NOMO-1 (cell line): ENCODE measurements at regions not wholly inside any gene's neighbourhood (a gene's known extent, or its start where the extent isn't known, plus 50 kb on each side); places are given as distances from the start of the nearest gene placed in this dataset.

Experiments
- DNase-seq, 2 experiments: peaks; one replicate each; lab custom pipeline; 2025; ENCODE audit not compliant: unreplicated experiment in 2 of 2; lab: John Stamatoyannopoulos, UW

DNA sequence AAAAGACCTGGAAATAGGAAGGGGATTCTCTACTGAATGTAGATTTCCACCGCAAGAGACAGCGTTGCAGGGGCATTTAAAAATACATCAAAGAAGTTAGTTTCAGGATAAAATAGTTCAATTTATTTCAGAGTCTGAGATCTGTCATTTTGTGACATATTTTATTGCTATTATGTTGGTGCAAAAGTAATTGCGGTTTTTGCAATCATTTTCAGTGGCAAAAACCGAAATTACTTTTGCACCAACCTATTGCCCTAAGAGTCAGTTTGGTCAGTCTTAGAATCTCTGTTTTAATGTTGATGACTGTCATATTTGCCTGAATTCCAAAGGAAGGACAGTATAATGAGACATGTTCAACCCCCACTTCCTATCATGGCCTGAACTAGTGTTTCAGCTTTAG lies 219.5 kb upstream of the CDH10 start:
- DNase-seq = no peak

GRCh38 chr5:24862117-24862516 lies 217.3 kb upstream of the CDH10 start:
- no peak for DNase-seq

DNA sequence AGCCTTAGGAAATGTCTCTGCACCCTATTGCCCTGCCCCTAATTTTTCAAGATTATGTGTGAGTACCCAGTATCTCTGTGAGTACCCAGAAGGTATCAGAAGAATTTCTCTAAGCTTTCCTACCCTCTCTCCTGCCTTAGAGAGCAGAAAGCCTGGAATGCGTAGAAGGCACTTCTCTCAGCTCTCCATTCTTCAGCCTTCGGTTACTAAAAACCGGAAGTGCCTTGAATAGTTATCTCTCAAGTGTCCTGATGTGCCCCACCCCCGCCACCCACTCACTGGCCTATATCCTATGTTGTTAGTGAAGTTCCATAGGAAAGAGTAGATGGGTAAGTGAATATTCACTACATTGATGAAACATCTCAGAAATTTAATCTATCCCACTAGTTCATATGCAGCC lies 210.7 kb upstream of the CDH10 start:
- DNase-seq = no peak

- no peak for DNase-seq
These were observed 210.1 kb upstream of the CDH10 start for GRCh38 chr5:24854850-24855249.

GRCh38 chr5:24854350-24854749 lies 209.6 kb upstream of the CDH10 start:
- DNase-seq = no peak

GRCh38 chr5:24850926-24851486 lies 206.2 kb upstream of the CDH10 start:
- DNase-seq = no peak

GRCh38 chr5:24849210-24849609 lies 204.4 kb upstream of the CDH10 start:
- DNase-seq = no peak

DNA sequence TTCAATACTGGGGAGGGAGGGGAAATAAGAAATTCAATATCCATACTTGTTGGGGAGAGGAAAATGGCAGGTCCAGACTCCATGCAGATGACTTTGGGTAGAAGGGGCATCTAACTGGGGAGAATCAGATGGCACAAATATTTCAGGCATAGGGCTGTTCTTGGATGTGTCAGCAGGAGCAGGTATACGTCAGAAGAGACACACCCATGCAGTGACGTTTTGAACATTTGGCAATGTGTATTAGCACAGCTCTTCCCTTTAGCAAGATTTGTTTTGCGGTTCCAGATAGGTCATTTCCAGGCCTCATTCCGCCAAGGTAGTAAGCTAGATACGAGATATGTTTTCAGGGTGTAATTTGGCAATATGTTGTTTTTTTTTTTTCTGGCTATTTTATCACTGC lies 187.2 kb upstream of the CDH10 start:
- no peak for DNase-seq

GRCh38 chr5:24823625-24824024 lies 178.8 kb upstream of the CDH10 start:
- DNase-seq = no peak

- no peak for DNase-seq
These were observed 175.1 kb upstream of the CDH10 start for GRCh38 chr5:24819841-24820240.

DNA sequence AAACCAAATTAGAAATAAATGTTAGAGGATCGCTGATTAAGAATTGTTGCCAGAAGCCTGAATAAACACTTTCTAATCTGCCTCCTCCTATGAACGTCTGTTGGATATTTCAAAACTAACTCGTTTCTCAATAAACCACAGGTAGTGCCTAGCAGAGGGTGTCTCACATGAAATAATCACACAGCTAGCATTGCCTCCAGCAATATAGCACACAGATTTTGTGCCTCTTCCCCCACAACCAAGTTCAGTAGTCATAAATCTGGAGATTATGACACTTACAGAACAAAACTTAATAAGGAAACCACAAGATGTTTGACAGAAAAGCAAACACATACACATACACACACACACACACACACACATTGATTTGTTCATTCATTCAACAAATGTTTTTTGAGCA lies 173.2 kb upstream of the CDH10 start:
- DNase-seq = peak; percentile 95 to 100

DNA sequence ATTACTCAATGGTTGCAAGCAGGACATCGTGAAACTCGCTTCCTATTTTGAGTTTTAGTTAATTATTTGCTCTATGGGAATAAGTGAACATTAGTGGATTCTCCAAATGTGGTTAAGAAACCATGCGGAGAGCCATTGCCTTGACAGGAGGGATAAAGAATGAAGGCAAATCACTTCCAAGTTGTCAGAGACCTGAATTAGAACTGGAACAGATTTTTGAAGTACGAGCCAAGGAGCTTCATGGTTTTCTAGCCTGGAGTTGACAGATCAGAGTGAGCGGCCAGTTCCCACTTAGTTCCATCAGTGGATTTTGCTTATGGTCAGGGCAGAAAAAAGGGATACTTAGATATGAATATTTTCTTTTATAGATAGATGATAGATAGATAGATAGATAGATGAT lies 171.4 kb upstream of the CDH10 start:
- peak; percentile 41 to 87 for DNase-seq

DNA sequence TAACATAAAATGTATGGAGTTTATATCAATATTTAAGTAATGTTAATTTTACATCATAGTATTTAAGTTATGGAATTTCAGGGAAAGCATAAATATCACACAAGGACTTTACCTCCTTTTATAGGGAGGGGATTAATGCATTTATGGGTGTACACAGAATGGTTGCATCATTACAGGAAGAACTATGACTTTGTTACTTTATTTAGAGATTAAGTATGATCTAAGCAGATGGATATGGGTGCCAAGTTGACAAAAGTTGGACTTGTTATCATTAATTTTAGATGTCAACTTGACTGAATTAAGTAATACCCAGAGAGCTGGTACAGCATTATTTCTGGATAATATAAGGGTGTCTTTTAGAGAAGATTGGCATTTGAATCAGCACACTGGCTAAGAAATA lies 160.5 kb upstream of the CDH10 start:
- DNase-seq = no peak

GRCh38 chr5:24804221-24804681 lies 159.5 kb upstream of the CDH10 start:
- DNase-seq = no peak

DNA sequence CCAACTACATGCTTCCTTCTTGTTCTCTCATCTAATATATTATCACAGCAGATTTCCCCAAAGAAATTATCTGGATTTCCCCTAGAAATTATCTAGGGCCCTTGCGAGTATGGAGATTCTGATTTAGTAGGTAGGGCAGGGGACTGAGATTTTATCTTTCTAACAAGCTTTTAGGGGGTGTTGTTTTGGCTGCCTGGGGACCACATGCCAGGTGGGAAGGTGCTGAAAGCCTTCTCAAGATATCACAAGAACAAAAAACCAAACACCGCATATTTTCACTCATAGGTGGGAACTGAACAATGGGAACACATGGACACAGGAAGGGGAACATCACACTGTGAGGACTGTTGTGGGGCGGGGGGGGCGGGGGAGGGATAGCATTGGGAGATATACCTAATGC lies 146.5 kb upstream of the CDH10 start:
- no peak for DNase-seq

DNA sequence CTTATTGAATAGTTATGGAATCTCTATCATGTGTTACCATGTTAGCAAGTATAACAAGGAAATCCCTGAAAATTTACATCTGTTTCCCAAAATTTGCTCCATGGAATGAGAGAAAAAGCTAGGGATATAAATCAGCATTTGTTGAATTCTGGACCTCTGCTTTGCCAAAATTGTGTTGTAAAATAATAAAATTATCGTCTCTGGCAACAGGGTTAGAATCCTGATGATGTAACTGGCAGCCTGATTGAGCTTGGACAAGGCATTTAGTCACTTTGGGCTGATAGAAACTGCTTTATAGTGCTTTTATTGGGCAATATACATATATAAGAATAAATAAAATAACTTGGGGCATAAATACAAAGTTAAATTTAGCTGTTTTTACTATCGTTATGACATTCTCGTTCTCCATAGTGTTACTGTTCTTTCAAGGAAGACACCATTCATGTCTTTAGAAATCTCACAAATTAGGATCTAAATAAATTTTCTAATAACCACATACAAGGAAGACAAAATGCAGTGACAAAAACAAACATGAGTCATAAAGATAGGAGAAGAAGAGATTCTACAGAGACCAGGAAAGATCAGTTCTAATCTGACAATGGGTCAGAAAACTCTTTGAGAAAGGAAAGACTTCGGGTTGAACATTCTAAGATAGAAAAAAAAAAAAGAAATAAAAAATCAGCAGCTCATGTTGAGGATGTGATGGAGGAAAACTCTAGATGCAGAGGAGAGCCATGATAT lies 145.0 kb upstream of the CDH10 start:
- DNase-seq = no peak

DNA sequence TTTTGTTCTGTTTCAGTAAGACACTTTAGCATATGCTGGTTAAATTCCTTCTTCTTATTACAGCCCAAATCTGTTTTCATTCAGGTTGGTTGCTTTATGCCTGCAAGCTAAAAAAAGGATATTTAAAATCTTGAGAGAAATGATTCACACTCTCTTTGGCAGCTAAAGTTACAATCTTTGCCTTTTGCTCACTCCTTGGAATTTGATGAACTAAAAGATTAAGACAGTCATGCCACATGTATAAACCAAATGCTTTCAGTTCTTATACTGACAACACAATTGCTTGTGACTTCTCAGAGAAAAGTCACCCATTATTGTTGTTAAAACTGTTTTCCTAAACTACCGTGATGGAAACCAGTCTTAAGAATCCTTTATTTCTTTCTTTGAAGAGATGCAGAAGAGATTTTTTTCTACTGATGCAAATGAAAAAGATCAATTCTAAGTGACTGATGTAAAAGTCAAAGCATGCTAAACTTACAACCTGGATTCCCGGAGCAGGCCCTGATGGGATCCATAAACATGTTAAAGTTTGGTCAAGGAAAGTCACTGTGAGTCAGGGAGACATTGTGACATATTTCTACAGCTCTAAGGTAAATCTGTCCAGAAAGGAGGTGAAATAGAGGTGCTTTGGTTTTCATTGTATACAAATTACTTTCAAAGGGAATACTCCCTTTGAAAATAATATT lies 144.2 kb upstream of the CDH10 start:
- DNase-seq = no peak

GRCh38 chr5:24786108-24786507 lies 141.3 kb upstream of the CDH10 start:
- no peak for DNase-seq

GRCh38 chr5:24783596-24783995 lies 138.8 kb upstream of the CDH10 start:
- no peak for DNase-seq

GRCh38 chr5:24777392-24777791 lies 132.6 kb upstream of the CDH10 start:
- no peak for DNase-seq

- DNase-seq = no peak
These were observed 128.5 kb upstream of the CDH10 start for GRCh38 chr5:24773261-24773660.

DNA sequence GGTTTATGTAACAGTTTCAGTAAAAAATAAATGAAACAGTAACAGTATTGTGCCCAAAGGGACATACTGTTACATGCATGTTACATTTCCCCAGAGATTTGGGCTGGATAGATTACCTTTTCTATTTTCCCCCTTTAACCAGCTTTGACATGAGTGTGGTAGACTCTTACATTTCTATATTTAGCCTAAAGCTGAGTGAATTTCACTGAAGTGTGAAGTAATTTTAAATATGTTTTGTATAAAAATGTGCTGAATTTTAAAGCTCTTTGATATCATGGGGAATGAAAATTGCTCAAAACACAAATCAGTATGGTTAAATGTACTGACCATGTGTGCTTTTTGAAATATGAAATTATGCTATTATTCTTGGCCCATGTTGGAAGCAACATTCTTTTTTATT lies 122.3 kb upstream of the CDH10 start:
- no peak for DNase-seq
